ENCODE measurements at regions not wholly inside any gene's neighbourhood (a gene's known extent, or its start where the extent isn't known, plus 50 kb on each side); places are given as distances from the start of the nearest gene placed in this dataset.

GRCh38 chr10:58140691-58141347 is 126.9 kb downstream of the IPMK start:
- Histone ChIP-seq H3K4me3 (no peak overlapping the region), H3K36me3 (no peaks in the 10 kb centered on the region), H3K27ac (no peak overlapping the region), H3K9me3 (replicated peaks) (no peaks in the 10 kb centered on the region), H3K27me3 (no peaks in the 10 kb centered on the region), H3K4me1 (no peaks in the 10 kb centered on the region)
- no peak for DNase-seq

GRCh38 chr10:58140054-58140453 is 127.6 kb downstream of the IPMK start:
- no peak overlapping the region for H3K27ac ChIP-seq
- no peaks in the 10 kb centered on the region for H3K27me3 ChIP-seq
- H3K36me3 ChIP-seq, result no peaks in the 10 kb centered on the region
- no peak for DNase-seq
- no peaks in the 10 kb centered on the region for H3K4me1 ChIP-seq
- H3K4me3 ChIP-seq, result no peak overlapping the region
- H3K9me3 ChIP-seq (replicated peaks), result no peaks in the 10 kb centered on the region

- Histone ChIP-seq H3K27me3 (no peaks in the 10 kb centered on the region), H3K4me1 (no peaks in the 10 kb centered on the region), H3K27ac (no peak overlapping the region), H3K4me3 (no peak overlapping the region), H3K36me3 (no peaks in the 10 kb centered on the region), H3K9me3 (replicated peaks) (no peaks in the 10 kb centered on the region)
- DNase-seq, result peak in 1 of 2 experiments; percentile 3
These were observed 129.9 kb downstream of the IPMK start for GRCh38 chr10:58137813-58138212.

- no peak overlapping the region for H3K4me3 ChIP-seq
- no peak overlapping the region for H3K27ac ChIP-seq
- no peak for DNase-seq
- no peaks in the 10 kb centered on the region for H3K36me3 ChIP-seq
- H3K27me3 ChIP-seq, result no peaks in the 10 kb centered on the region
- no peaks in the 10 kb centered on the region for H3K9me3 ChIP-seq (replicated peaks)
- H3K4me1 ChIP-seq, result no peaks in the 10 kb centered on the region
These were observed 152.3 kb downstream of the IPMK start for GRCh38 chr10:58115218-58116050.

GRCh38 chr10:58109731-58110130 is 158.0 kb downstream of the IPMK start:
- Histone ChIP-seq H3K36me3 (no peaks in the 10 kb centered on the region), H3K9me3 (replicated peaks) (no peaks in the 10 kb centered on the region), H3K4me1 (no peaks in the 10 kb centered on the region), H3K27ac (no peak overlapping the region), H3K4me3 (no peak overlapping the region), H3K27me3 (no peaks in the 10 kb centered on the region)
- DNase-seq, result no peak

GRCh38 chr10:58107506-58107905 is 160.2 kb downstream of the IPMK start:
- no peaks in the 10 kb centered on the region for H3K36me3 ChIP-seq
- no peaks in the 10 kb centered on the region for H3K4me1 ChIP-seq
- no peak overlapping the region for H3K4me3 ChIP-seq
- H3K9me3 ChIP-seq (replicated peaks), result no peaks in the 10 kb centered on the region
- no peak overlapping the region for H3K27ac ChIP-seq
- no peak for DNase-seq
- H3K27me3 ChIP-seq, result no peaks in the 10 kb centered on the region

GRCh38 chr10:58106211-58107035 is 161.3 kb downstream of the IPMK start:
- Histone ChIP-seq H3K9me3 (replicated peaks) (no peaks in the 10 kb centered on the region), H3K4me3 (no peak overlapping the region), H3K4me1 (no peaks in the 10 kb centered on the region), H3K27ac (no peak overlapping the region), H3K27me3 (no peaks in the 10 kb centered on the region), H3K36me3 (no peaks in the 10 kb centered on the region)
- DNase-seq, result no peak

GRCh38 chr10:58104351-58104751 is 163.3 kb downstream of the IPMK start:
- H3K4me1 ChIP-seq, result no peaks in the 10 kb centered on the region
- no peak overlapping the region for H3K4me3 ChIP-seq
- no peaks in the 10 kb centered on the region for H3K9me3 ChIP-seq (replicated peaks)
- no peak for DNase-seq
- no peaks in the 10 kb centered on the region for H3K36me3 ChIP-seq
- H3K27ac ChIP-seq, result no peak overlapping the region
- no peaks in the 10 kb centered on the region for H3K27me3 ChIP-seq

GRCh38 chr10:58102897-58103296 is 164.8 kb downstream of the IPMK start:
- no peak for DNase-seq
- no peaks in the 10 kb centered on the region for H3K4me1 ChIP-seq
- H3K27ac ChIP-seq, result no peak overlapping the region
- H3K36me3 ChIP-seq, result no peaks in the 10 kb centered on the region
- H3K4me3 ChIP-seq, result no peak overlapping the region
- H3K27me3 ChIP-seq, result no peaks in the 10 kb centered on the region
- H3K9me3 ChIP-seq (replicated peaks), result no peaks in the 10 kb centered on the region

GRCh38 chr10:58101682-58102081 is 166.0 kb downstream of the IPMK start:
- H3K4me1 ChIP-seq, result no peaks in the 10 kb centered on the region
- no peaks in the 10 kb centered on the region for H3K36me3 ChIP-seq
- no peaks in the 10 kb centered on the region for H3K9me3 ChIP-seq (replicated peaks)
- H3K27me3 ChIP-seq, result no peaks in the 10 kb centered on the region
- no peak overlapping the region for H3K4me3 ChIP-seq
- H3K27ac ChIP-seq, result no peak overlapping the region
- DNase-seq, result no peak

GRCh38 chr10:58094985-58095718 is 172.5 kb downstream of the IPMK start:
- no peaks in the 10 kb centered on the region for H3K4me1 ChIP-seq
- H3K27ac ChIP-seq, result no peak overlapping the region
- no peak for DNase-seq
- H3K27me3 ChIP-seq, result no peaks in the 10 kb centered on the region
- no peaks in the 10 kb centered on the region for H3K9me3 ChIP-seq (replicated peaks)
- H3K4me3 ChIP-seq, result no peak overlapping the region
- H3K36me3 ChIP-seq, result no peaks in the 10 kb centered on the region

GRCh38 chr10:58091886-58092285 is 175.8 kb downstream of the IPMK start:
- H3K27ac ChIP-seq, result no peak overlapping the region
- no peaks in the 10 kb centered on the region for H3K36me3 ChIP-seq
- no peaks in the 10 kb centered on the region for H3K4me1 ChIP-seq
- no peak for DNase-seq
- no peak overlapping the region for H3K4me3 ChIP-seq
- H3K27me3 ChIP-seq, result no peaks in the 10 kb centered on the region
- H3K9me3 ChIP-seq (replicated peaks), result no peaks in the 10 kb centered on the region

GRCh38 chr10:58089739-58090138 is 178.0 kb downstream of the IPMK start:
- Histone ChIP-seq H3K9me3 (replicated peaks) (no peaks in the 10 kb centered on the region), H3K4me1 (no peaks in the 10 kb centered on the region), H3K27ac (no peak overlapping the region), H3K4me3 (no peak overlapping the region), H3K27me3 (no peaks in the 10 kb centered on the region), H3K36me3 (no peaks in the 10 kb centered on the region)
- DNase-seq, result no peak

- Histone ChIP-seq H3K4me1 (no peaks in the 10 kb centered on the region), H3K27me3 (no peaks in the 10 kb centered on the region), H3K4me3 (no peak overlapping the region), H3K27ac (no peak overlapping the region), H3K9me3 (replicated peaks) (no peaks in the 10 kb centered on the region), H3K36me3 (no peaks in the 10 kb centered on the region)
- DNase-seq, result no peak
These were observed 179.8 kb downstream of the IPMK start for GRCh38 chr10:58087896-58088295.
